ENCODE measurements at regions not wholly inside any gene's neighbourhood (a gene's known extent, or its start where the extent isn't known, plus 50 kb on each side); places are given as distances from the start of the nearest gene placed in this dataset.

GRCh38 chr4:24164054-24164693 lies 274.3 kb upstream of the PPARGC1A start:
- DNase-seq (ENCODE audit: low read depth): no peak

GRCh38 chr4:24163314-24163713 lies 273.5 kb upstream of the PPARGC1A start:
- no peak for DNase-seq (ENCODE audit: low read depth)

GRCh38 chr4:24160358-24160757 lies 270.5 kb upstream of the PPARGC1A start:
- DNase-seq (ENCODE audit: low read depth): no peak

GRCh38 chr4:24158031-24158430 lies 268.2 kb upstream of the PPARGC1A start:
- DNase-seq (ENCODE audit: low read depth): no peak

- no peak for DNase-seq (ENCODE audit: low read depth)
Measured at GRCh38 chr4:24150034-24150433, 260.2 kb upstream of the PPARGC1A start.

GRCh38 chr4:24146127-24146526 lies 256.3 kb upstream of the PPARGC1A start:
- DNase-seq (ENCODE audit: low read depth): no peak

GRCh38 chr4:24145591-24145990 lies 255.7 kb upstream of the PPARGC1A start:
- no peak for DNase-seq (ENCODE audit: low read depth)

- no peak for DNase-seq (ENCODE audit: low read depth)
Measured at GRCh38 chr4:24144381-24144780, 254.5 kb upstream of the PPARGC1A start.

GRCh38 chr4:24143741-24144140 lies 253.9 kb upstream of the PPARGC1A start:
- no peak for DNase-seq (ENCODE audit: low read depth)

GRCh38 chr4:24141836-24142235 lies 252.0 kb upstream of the PPARGC1A start:
- DNase-seq (ENCODE audit: low read depth): peak; percentile 36

GRCh38 chr4:24140892-24141291 lies 251.0 kb upstream of the PPARGC1A start:
- DNase-seq (ENCODE audit: low read depth): no peak

- no peak for DNase-seq (ENCODE audit: low read depth)
Measured at GRCh38 chr4:24137671-24138601, 248.1 kb upstream of the PPARGC1A start.

GRCh38 chr4:24131954-24132673 lies 242.3 kb upstream of the PPARGC1A start:
- DNase-seq (ENCODE audit: low read depth): no peak

GRCh38 chr4:24130637-24131036 lies 240.8 kb upstream of the PPARGC1A start:
- no peak for DNase-seq (ENCODE audit: low read depth)

GRCh38 chr4:24126776-24127175 lies 236.9 kb upstream of the PPARGC1A start:
- no peak for DNase-seq (ENCODE audit: low read depth)

GRCh38 chr4:24121395-24122175 lies 231.7 kb upstream of the PPARGC1A start:
- no peak for DNase-seq (ENCODE audit: low read depth)

- no peak for DNase-seq (ENCODE audit: low read depth)
Measured at GRCh38 chr4:24117975-24118374, 228.1 kb upstream of the PPARGC1A start.

GRCh38 chr4:24116107-24116506 lies 226.3 kb upstream of the PPARGC1A start:
- no peak for DNase-seq (ENCODE audit: low read depth)

GRCh38 chr4:24114919-24115500 lies 225.2 kb upstream of the PPARGC1A start:
- no peak for DNase-seq (ENCODE audit: low read depth)

- no peak for DNase-seq (ENCODE audit: low read depth)
Measured at GRCh38 chr4:24114444-24114843, 224.6 kb upstream of the PPARGC1A start.

- DNase-seq (ENCODE audit: low read depth): no peak
Measured at GRCh38 chr4:24112466-24112865, 222.6 kb upstream of the PPARGC1A start.

- no peak for DNase-seq (ENCODE audit: low read depth)
Measured at GRCh38 chr4:24108567-24108966, 218.7 kb upstream of the PPARGC1A start.

Data from GM04503 (cell line).